GM12878 (cell line): ENCODE measurements at regions not wholly inside any gene's neighbourhood (a gene's known extent, or its start where the extent isn't known, plus 50 kb on each side); places are given as distances from the start of the nearest gene placed in this dataset.

Experiments used
- ATAC-seq: fragments of 200-7000 bp; cut with Tn5 transposase; 3 replicates; pipeline ENCODE4 v1.9.1; 2020; ENCODE audit warnings: mild to moderate bottlenecking, moderate library complexity
- BruUV-seq: library from RNA; stranded (reverse); fragments of 400-500 nt; replicated peaks from 2 replicates; lab custom pipeline; 2021; lab: Mats Ljungman, UMichigan
- CTCF ChIA-PET: fragments of 300-600 bp; sonication (Branson Sonifier 250); formaldehyde crosslinking; extraction: SDS; loops from one replicate; lab custom pipeline; 2021; ENCODE audit warnings: inconsistent platforms; lab: Yijun Ruan, JAX
- POLR2A ChIA-PET: fragments of 350-600 bp; formaldehyde crosslinking; extraction: SDS; loops from one replicate; lab custom pipeline; 2021; ENCODE audit warnings: inconsistent platforms; lab: Charles Lee
- RAD21 ChIA-PET: fragments of 300-600 bp; sonication (Branson Sonifier 250); formaldehyde crosslinking; loops from one replicate; lab custom pipeline; 2023; ENCODE audit warnings: antibody characterized with exemption; ENCODE audit not compliant: unreplicated experiment; lab: Charles Lee
- SMC1A ChIA-PET: fragments of 300-600 bp; sonication (Branson Sonifier 250); formaldehyde crosslinking; loops from one replicate; lab custom pipeline; 2023; ENCODE audit not compliant: unreplicated experiment, uncharacterized antibody; lab: Charles Lee
- DNase-seq: peaks from one replicate; pipeline ENCODE4 v3.0.0-alpha.2; 2011; ENCODE audit warnings: low read depth, low spot score
- FAIRE-seq: peaks from 3 replicates; lab custom pipeline; 2011; peaks lifted over from hg19 to GRCh38; lab: Jason Lieb, UNC
- H2AFZ ChIP-seq: 2 replicates; pipeline ENCODE4 v1.6.0; 2011; ENCODE audit warnings: low read depth, low read length, control low read depth; ENCODE audit not compliant: control insufficient read depth
- H3K27ac ChIP-seq: 2 replicates; pipeline ENCODE4 v1.5.1; 2011; ENCODE audit warnings: control low read depth; ENCODE audit not compliant: control insufficient read depth, insufficient read depth
- H3K27me3 ChIP-seq, 2 experiments: replicated peaks in 1 of 2; 2 replicates each; pipeline versions ENCODE4 v1.6.0 to v1.6.1; 2011; ENCODE audit warnings: low read length in 1 of 2; ENCODE audit not compliant: control insufficient read depth in 2 of 2, insufficient read depth in 2 of 2
- H3K36me3 ChIP-seq, 2 experiments: 2 replicates each; pipeline ENCODE4 v1.5.1; 2011; ENCODE audit warnings: low read length in 1 of 2; ENCODE audit not compliant: control insufficient read depth in 2 of 2, insufficient read depth in 2 of 2
- H3K4me1 ChIP-seq: 2 replicates; pipeline ENCODE4 v1.6.1; 2011; ENCODE audit warnings: mild to moderate bottlenecking, low read length, moderate library complexity, mixed read lengths; ENCODE audit not compliant: control insufficient read depth, insufficient read depth
- H3K4me2 ChIP-seq: 2 replicates; pipeline ENCODE4 v1.6.0; 2011; ENCODE audit warnings: control low read depth; ENCODE audit not compliant: control insufficient read depth, insufficient read depth
- H3K4me3 ChIP-seq: fragments of 200-600 bp; sonication (generic); 2 replicates; pipeline ENCODE4 v1.5.1; 2016
- H3K79me2 ChIP-seq: 2 replicates; pipeline ENCODE4 v1.6.0; 2011; ENCODE audit warnings: low read length; ENCODE audit not compliant: control insufficient read depth, insufficient read depth
- H3K9ac ChIP-seq: 2 replicates; pipeline ENCODE4 v1.8.0; 2011; ENCODE audit warnings: low read length, control low read depth, mixed read lengths; ENCODE audit not compliant: control insufficient read depth, insufficient read depth
- H3K9me3 ChIP-seq: replicated peaks from 3 replicates; pipeline ENCODE4 v1.5.1; 2011; ENCODE audit warnings: mild to moderate bottlenecking, low read length; ENCODE audit not compliant: control insufficient read depth, insufficient read depth
- H4K20me1 ChIP-seq: 2 replicates; pipeline ENCODE4 v1.6.0; 2011; ENCODE audit not compliant: control insufficient read depth, insufficient read depth
- ATF7 ChIP-seq: fragments of 450-650 bp; IDR thresholded peaks from 2 replicates; pipeline ENCODE4 v1.6.1; 2016; ENCODE audit warnings: low read depth, mild to moderate bottlenecking
- BRCA1 ChIP-seq: IDR thresholded peaks from 2 replicates; pipeline ENCODE4 v1.6.1; 2011; ENCODE audit warnings: low read depth, low read length, improper control_type of control experiment
- HDAC2 ChIP-seq: fragments of 200-600 bp; sonication (generic); IDR thresholded peaks from 2 replicates; pipeline ENCODE4 v1.6.1; 2017
- IKZF2 ChIP-seq, 2 experiments: fragments of 450-650 bp; IDR thresholded peaks; 2 replicates each; pipeline ENCODE4 v1.6.1; 2017; ENCODE audit warnings: mild to moderate bottlenecking in 2 of 2, moderate library complexity in 2 of 2
- IRF4 ChIP-seq: IDR thresholded peaks from 2 replicates; pipeline ENCODE4 v1.6.1; 2011; ENCODE audit warnings: low read depth, low read length
- KDM1A ChIP-seq: fragments of 200-600 bp; sonication (generic); IDR thresholded peaks from 2 replicates; pipeline ENCODE4 v1.6.1; 2016; ENCODE audit warnings: borderline replicate concordance
- NBN ChIP-seq: fragments of 450-650 bp; IDR thresholded peaks from 2 replicates; pipeline ENCODE4 v1.6.1; 2016
- NFYB ChIP-seq: IDR thresholded peaks from 2 replicates; pipeline ENCODE4 v1.6.1; 2011; ENCODE audit warnings: low read depth, mild to moderate bottlenecking, low read length, improper control_type of control experiment, moderate library complexity; ENCODE audit not compliant: insufficient read depth
- NR2C1 ChIP-seq: fragments of 450-650 bp; IDR thresholded peaks from 2 replicates; pipeline ENCODE4 v1.6.1; 2017; ENCODE audit warnings: antibody characterized with exemption, mild to moderate bottlenecking, moderate library complexity
- NR2C2 ChIP-seq: IDR thresholded peaks from 2 replicates; pipeline ENCODE4 v1.6.1; 2011; ENCODE audit warnings: borderline replicate concordance, low read depth; ENCODE audit not compliant: control insufficient read depth, insufficient read length
- POLR2AphosphoS2 ChIP-seq: IDR thresholded peaks from 2 replicates; pipeline ENCODE4 v1.6.1; 2011; ENCODE audit warnings: low read depth, mild to moderate bottlenecking, low read length, improper control_type of control experiment, moderate library complexity
- SREBF1 ChIP-seq: IDR thresholded peaks from 2 replicates; pipeline ENCODE4 v1.6.1; 2012; ENCODE audit warnings: mild to moderate bottlenecking, low read length
- STAT1 ChIP-seq: fragments of 450-650 bp; conservative IDR thresholded peaks from 2 replicates; pipeline ENCODE4 v1.6.1; 2014; ENCODE audit warnings: antibody characterized with exemption, mild to moderate bottlenecking
- SUZ12 ChIP-seq: fragments of 200-600 bp; sonication (generic); IDR thresholded peaks from one replicate; pipeline ENCODE4 v1.6.1; 2018; ENCODE audit warnings: antibody characterized with exemption, mild to moderate bottlenecking; ENCODE audit not compliant: unreplicated experiment
- ZNF217 ChIP-seq: fragments of 450-650 bp; IDR thresholded peaks from 2 replicates; pipeline ENCODE4 v1.6.1; 2017; ENCODE audit warnings: antibody characterized with exemption, mild to moderate bottlenecking
- WGBS: methylation state at CpG from one replicate; pipeline ENCODE4 v1.1.6; 2016; ENCODE audit warnings: low lambda C conversion rate; ENCODE audit not compliant: insufficient replicate concordance, insufficient coverage; ENCODE audit errors: missing lambda C conversion rate; 5-methylcytosine and 5-hydroxymethylcytosine counted together
- in situ Hi-C: fragments of 300-500 bp; cut with MboI; formaldehyde crosslinking; loops from 9 replicates; pipeline ENCODE4 v1.14.3; 2018; ENCODE audit warnings: mixed read lengths
- intact Hi-C: fragments of 100-400 bp; cut with micrococcal nuclease; formaldehyde crosslinking; loops from one replicate; pipeline ENCODE4 v1.14.2; 2022; ENCODE audit not compliant: unreplicated experiment
- TF ChIP-seq, protein P1 (sequence below): IDR thresholded peaks from 2 replicates; pipeline ENCODE4 v1.6.1; 2012; ENCODE audit warnings: low read depth, low read length, improper control_type of control experiment
- TF ChIP-seq, protein P2 (sequence below): fragments of 450-650 bp; IDR thresholded peaks from 2 replicates; pipeline ENCODE4 v1.6.1; 2017; ENCODE audit warnings: borderline replicate concordance
- TF ChIP-seq, protein P3 (sequence below): fragments of 450-650 bp; formaldehyde crosslinking; IDR thresholded peaks from 2 replicates; pipeline ENCODE4 v1.4.0; 2020; ENCODE audit warnings: mild to moderate bottlenecking, moderate library complexity

DNA sequence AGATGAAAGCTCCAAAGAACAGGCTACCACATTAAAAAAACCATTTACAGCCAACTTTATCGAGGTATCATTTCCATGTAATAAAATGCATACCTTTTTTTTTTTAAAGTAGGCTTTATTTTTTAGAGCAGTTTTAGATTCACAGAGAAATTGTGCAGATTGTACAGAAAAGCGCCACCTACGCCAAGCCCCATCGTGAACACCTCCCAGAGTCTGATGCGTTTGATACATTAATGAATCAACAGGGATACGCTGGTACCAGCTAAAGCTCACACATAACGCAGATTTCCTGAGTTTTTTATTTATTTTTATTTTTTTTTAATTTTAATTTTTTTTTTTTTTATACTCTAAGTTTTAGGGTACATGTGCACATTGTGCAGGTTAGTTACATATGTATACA lies 129.9 kb downstream of the KIF26A start:
- Histone ChIP-seq H3K27ac (no peak overlapping the region), H3K36me3 (no peaks in the 10 kb centered on the region), H3K27me3 (no peaks in the 10 kb centered on the region), H3K79me2 (no peaks in the 10 kb centered on the region), H3K4me2 (no peak overlapping the region), H3K4me1 (no peaks in the 10 kb centered on the region), H3K4me3 (no peak overlapping the region), H2AFZ (no peak overlapping the region), H4K20me1 (no peaks in the 10 kb centered on the region), H3K9ac (no peak overlapping the region), H3K9me3 (no peaks in the 10 kb centered on the region)
- ChIA-PET POLR2A (no interaction called here), RAD21 (no interaction called here), CTCF (no interaction called here), SMC1A (no interaction called here)
- no peak for TF ChIP-seq NBN
- no peak for TF ChIP-seq IKZF2 (IDR thresholded peaks at IDR 0.05)
- TF ChIP-seq KDM1A, result no peak
- no peak for TF ChIP-seq ATF7
- no peak for TF ChIP-seq ZNF217
- no peak for TF ChIP-seq HDAC2
- no peak for TF ChIP-seq NR2C2
- no peak for TF ChIP-seq SUZ12
- TF ChIP-seq POLR2AphosphoS2, result no peak
- TF ChIP-seq NR2C1, result no peak
- no peak for TF ChIP-seq STAT1
- TF ChIP-seq SREBF1, result no peak
- TF ChIP-seq, protein P1, sequence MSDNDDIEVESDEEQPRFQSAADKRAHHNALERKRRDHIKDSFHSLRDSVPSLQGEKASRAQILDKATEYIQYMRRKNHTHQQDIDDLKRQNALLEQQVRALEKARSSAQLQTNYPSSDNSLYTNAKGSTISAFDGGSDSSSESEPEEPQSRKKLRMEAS, result no peak
- TF ChIP-seq BRCA1, result no peak
- TF ChIP-seq, protein P2, sequence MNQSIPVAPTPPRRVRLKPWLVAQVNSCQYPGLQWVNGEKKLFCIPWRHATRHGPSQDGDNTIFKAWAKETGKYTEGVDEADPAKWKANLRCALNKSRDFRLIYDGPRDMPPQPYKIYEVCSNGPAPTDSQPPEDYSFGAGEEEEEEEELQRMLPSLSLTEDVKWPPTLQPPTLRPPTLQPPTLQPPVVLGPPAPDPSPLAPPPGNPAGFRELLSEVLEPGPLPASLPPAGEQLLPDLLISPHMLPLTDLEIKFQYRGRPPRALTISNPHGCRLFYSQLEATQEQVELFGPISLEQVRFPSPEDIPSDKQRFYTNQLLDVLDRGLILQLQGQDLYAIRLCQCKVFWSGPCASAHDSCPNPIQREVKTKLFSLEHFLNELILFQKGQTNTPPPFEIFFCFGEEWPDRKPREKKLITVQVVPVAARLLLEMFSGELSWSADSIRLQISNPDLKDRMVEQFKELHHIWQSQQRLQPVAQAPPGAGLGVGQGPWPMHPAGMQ, result no peak
- TF ChIP-seq, protein P3, sequence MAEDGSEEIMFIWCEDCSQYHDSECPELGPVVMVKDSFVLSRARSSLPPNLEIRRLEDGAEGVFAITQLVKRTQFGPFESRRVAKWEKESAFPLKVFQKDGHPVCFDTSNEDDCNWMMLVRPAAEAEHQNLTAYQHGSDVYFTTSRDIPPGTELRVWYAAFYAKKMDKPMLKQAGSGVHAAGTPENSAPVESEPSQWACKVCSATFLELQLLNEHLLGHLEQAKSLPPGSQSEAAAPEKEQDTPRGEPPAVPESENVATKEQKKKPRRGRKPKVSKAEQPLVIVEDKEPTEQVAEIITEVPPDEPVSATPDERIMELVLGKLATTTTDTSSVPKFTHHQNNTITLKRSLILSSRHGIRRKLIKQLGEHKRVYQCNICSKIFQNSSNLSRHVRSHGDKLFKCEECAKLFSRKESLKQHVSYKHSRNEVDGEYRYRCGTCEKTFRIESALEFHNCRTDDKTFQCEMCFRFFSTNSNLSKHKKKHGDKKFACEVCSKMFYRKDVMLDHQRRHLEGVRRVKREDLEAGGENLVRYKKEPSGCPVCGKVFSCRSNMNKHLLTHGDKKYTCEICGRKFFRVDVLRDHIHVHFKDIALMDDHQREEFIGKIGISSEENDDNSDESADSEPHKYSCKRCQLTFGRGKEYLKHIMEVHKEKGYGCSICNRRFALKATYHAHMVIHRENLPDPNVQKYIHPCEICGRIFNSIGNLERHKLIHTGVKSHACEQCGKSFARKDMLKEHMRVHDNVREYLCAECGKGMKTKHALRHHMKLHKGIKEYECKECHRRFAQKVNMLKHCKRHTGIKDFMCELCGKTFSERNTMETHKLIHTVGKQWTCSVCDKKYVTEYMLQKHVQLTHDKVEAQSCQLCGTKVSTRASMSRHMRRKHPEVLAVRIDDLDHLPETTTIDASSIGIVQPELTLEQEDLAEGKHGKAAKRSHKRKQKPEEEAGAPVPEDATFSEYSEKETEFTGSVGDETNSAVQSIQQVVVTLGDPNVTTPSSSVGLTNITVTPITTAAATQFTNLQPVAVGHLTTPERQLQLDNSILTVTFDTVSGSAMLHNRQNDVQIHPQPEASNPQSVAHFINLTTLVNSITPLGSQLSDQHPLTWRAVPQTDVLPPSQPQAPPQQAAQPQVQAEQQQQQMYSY, result no peak
- TF ChIP-seq NFYB, result no peak
- TF ChIP-seq IRF4, result no peak
- intact Hi-C loops, result no loop called here
- ATAC-seq (no peak), FAIRE-seq (no peak), DNase-seq (no peak)
- in situ Hi-C loops, result no loop called here
- WGBS, result 68% methylated on average over 7 of the region's 7 CpGs
- no TSS peak for BruUV-seq
